GM19324 (cell line): ENCODE measurements at regions not wholly inside any gene's neighbourhood (a gene's known extent, or its start where the extent isn't known, plus 50 kb on each side); places are given as distances from the start of the nearest gene placed in this dataset.

Source experiments
- ATAC-seq: cut with Tn5 transposase; IDR thresholded peaks from one replicate; pipeline ENCODE4 v1.9.1; 2021; ENCODE audit warnings: mild to moderate bottlenecking, moderate library complexity; ENCODE audit not compliant: unreplicated experiment, low FRiP score

- ATAC-seq = no peak
Observed at GRCh38 chr9:129280236-129280622, 102.2 kb upstream of the IER5L start.

GRCh38 chr9:129278391-129279237 lies 100.6 kb upstream of the IER5L start:
- ATAC-seq = no peak

GRCh38 chr9:129276486-129277230 lies 98.6 kb upstream of the IER5L start:
- ATAC-seq = no peak

GRCh38 chr9:129275626-129276247 lies 97.7 kb upstream of the IER5L start:
- ATAC-seq = no peak

GRCh38 chr9:129273941-129274684 lies 96.1 kb upstream of the IER5L start:
- ATAC-seq = no peak

GRCh38 chr9:129273136-129273895 lies 95.3 kb upstream of the IER5L start:
- no peak for ATAC-seq

GRCh38 chr9:129272348-129273025 lies 94.4 kb upstream of the IER5L start:
- ATAC-seq = no peak

- peak; percentile 53 for ATAC-seq
Observed at GRCh38 chr9:129270903-129271431, 92.9 kb upstream of the IER5L start.

GRCh38 chr9:129270205-129270604 lies 92.1 kb upstream of the IER5L start:
- ATAC-seq = no peak

- ATAC-seq = no peak
Observed at GRCh38 chr9:129267141-129267540, 89.1 kb upstream of the IER5L start.

GRCh38 chr9:129266536-129266935 lies 88.5 kb upstream of the IER5L start:
- no peak for ATAC-seq

GRCh38 chr9:129264388-129264787 lies 86.3 kb upstream of the IER5L start:
- ATAC-seq = no peak

GRCh38 chr9:129263836-129264235 lies 85.8 kb upstream of the IER5L start:
- ATAC-seq = no peak

- ATAC-seq = no peak
Observed at GRCh38 chr9:129262261-129262660, 84.2 kb upstream of the IER5L start.

- no peak for ATAC-seq
Observed at GRCh38 chr9:129259375-129259774, 81.3 kb upstream of the IER5L start.

GRCh38 chr9:129258823-129259301 lies 80.8 kb upstream of the IER5L start:
- ATAC-seq = no peak

- no peak for ATAC-seq
Observed at GRCh38 chr9:129258124-129258822, 80.2 kb upstream of the IER5L start.

- no peak for ATAC-seq
Observed at GRCh38 chr9:129256959-129257713, 79.1 kb upstream of the IER5L start.
